ENCODE measurements at regions not wholly inside any gene's neighbourhood (a gene's known extent, or its start where the extent isn't known, plus 50 kb on each side); places are given as distances from the start of the nearest gene placed in this dataset.

- no peak overlapping the region for H3K27ac ChIP-seq
- intact Hi-C loops (cut with DNase I; ENCODE audit: low total_unique reads): no loop called here
- H3K4me1 ChIP-seq: no peaks in the 10 kb centered on the region
- no peaks in the 10 kb centered on the region for H3K36me3 ChIP-seq
- no peak overlapping the region for H3K4me3 ChIP-seq
- peak; percentile 26 to 70 for DNase-seq
- no peak for TF ChIP-seq CTCF (IDR thresholded peaks at IDR 0.05)
- no peaks in the 10 kb centered on the region for H3K9me3 ChIP-seq
- no peaks in the 10 kb centered on the region for H3K27me3 ChIP-seq
Measured at GRCh38 chr6:19478273-19478672, 358.9 kb upstream of the ID4 start.

- Histone ChIP-seq H3K27ac (no peak overlapping the region), H3K36me3 (no peaks in the 10 kb centered on the region), H3K27me3 (no peaks in the 10 kb centered on the region), H3K9me3 (no peaks in the 10 kb centered on the region), H3K4me3 (no peak overlapping the region), H3K4me1 (no peaks in the 10 kb centered on the region)
- intact Hi-C loops (cut with DNase I; ENCODE audit: low total_unique reads): no loop called here
- DNase-seq: no peak
- TF ChIP-seq CTCF (IDR thresholded peaks at IDR 0.05): no peak
Measured at GRCh38 chr6:19478992-19479391, 358.2 kb upstream of the ID4 start.

- Histone ChIP-seq H3K27me3 (no peaks in the 10 kb centered on the region), H3K4me1 (no peaks in the 10 kb centered on the region), H3K27ac (no peak overlapping the region), H3K4me3 (no peak overlapping the region), H3K9me3 (no peaks in the 10 kb centered on the region), H3K36me3 (no peaks in the 10 kb centered on the region)
- no peak for TF ChIP-seq CTCF (IDR thresholded peaks at IDR 0.05)
- intact Hi-C loops (cut with DNase I; ENCODE audit: low total_unique reads): no loop called here
- DNase-seq: no peak
Measured at GRCh38 chr6:19479551-19479950, 357.6 kb upstream of the ID4 start.

- TF ChIP-seq CTCF (IDR thresholded peaks at IDR 0.05): no peak
- no peak overlapping the region for H3K27ac ChIP-seq
- no peaks in the 10 kb centered on the region for H3K9me3 ChIP-seq
- H3K4me1 ChIP-seq: no peaks in the 10 kb centered on the region
- no peak for DNase-seq
- no peaks in the 10 kb centered on the region for H3K27me3 ChIP-seq
- H3K36me3 ChIP-seq: no peaks in the 10 kb centered on the region
- no peak overlapping the region for H3K4me3 ChIP-seq
- intact Hi-C loops (cut with DNase I; ENCODE audit: low total_unique reads): no loop called here
Measured at GRCh38 chr6:19492636-19493405, 344.3 kb upstream of the ID4 start.

- no peak overlapping the region for H3K27ac ChIP-seq
- DNase-seq: no peak
- no peaks in the 10 kb centered on the region for H3K36me3 ChIP-seq
- no peak overlapping the region for H3K4me3 ChIP-seq
- TF ChIP-seq CTCF (IDR thresholded peaks at IDR 0.05): no peak
- intact Hi-C loops (cut with DNase I; ENCODE audit: low total_unique reads): no loop called here
- H3K27me3 ChIP-seq: no peaks in the 10 kb centered on the region
- no peaks in the 10 kb centered on the region for H3K4me1 ChIP-seq
- H3K9me3 ChIP-seq: peaks cover 0 to 10% (median 9%) of the 10 kb centered on the region in 3 donors
Measured at GRCh38 chr6:19501737-19502245, 335.4 kb upstream of the ID4 start.

Data from tibial artery (tissue), 4 donors.